ENCODE measurements at regions not wholly inside any gene's neighbourhood (a gene's known extent, or its start where the extent isn't known, plus 50 kb on each side); places are given as distances from the start of the nearest gene placed in this dataset.

GRCh38 chr10:128304271-128304670, 178.0 kb upstream of the MKI67 start:
- no peak for DNase-seq (ENCODE audit: low spot score)
- Histone ChIP-seq H3K23ac (ENCODE audit: low read depth, low read length, poor library complexity) (no peak overlapping the region), H2BK15ac (ENCODE audit: low read length) (no peak overlapping the region), H3K4me3 (ENCODE audit: low read length in 2 of 2) (no peak overlapping the region), H2BK12ac (ENCODE audit: low read length) (no peak overlapping the region), H4K91ac (ENCODE audit: low read depth, low read length, poor library complexity) (no peak overlapping the region), H3K27me3 (ENCODE audit: control insufficient read depth in 3 of 3, insufficient read depth in 3 of 3, low read depth in 1 of 3, low read length in 3 of 3) (no peaks in the 10 kb centered on the region), H2AFZ (ENCODE audit: low read length) (no peak overlapping the region), H3K4ac (ENCODE audit: low read length) (no peak overlapping the region), H3K27ac (replicated peaks; ENCODE audit: low read length) (no peak overlapping the region), H2BK5ac (ENCODE audit: low read length) (no peak overlapping the region), H3K18ac (ENCODE audit: low read length) (peak overlapping the region; percentile 13), H3K36me3 (replicated peaks in 1 of 2; ENCODE audit: control insufficient read depth in 2 of 2, insufficient read depth in 2 of 2, low read length in 2 of 2) (no peaks in the 10 kb centered on the region), H3K79me1 (ENCODE audit: low read depth, low read length) (no peaks in the 10 kb centered on the region), H2AK5ac (ENCODE audit: low read depth, low read length) (no peak overlapping the region), H3K9ac (ENCODE audit: low read depth, low read length, poor library complexity) (no peak overlapping the region), H3K4me1 (ENCODE audit: control insufficient read depth in 2 of 2, insufficient read depth in 1 of 2, low read depth in 1 of 2, low read length in 2 of 2) (no peaks in the 10 kb centered on the region), H3K9me3 (replicated peaks in 1 of 2; ENCODE audit: control insufficient read depth in 2 of 2, insufficient read depth in 1 of 2, low read depth in 1 of 2, low read length in 2 of 2) (peaks cover 0 to 2% of the 10 kb centered on the region in 2 donors), H2BK120ac (ENCODE audit: low read depth, low read length) (no peak overlapping the region), H3K14ac (ENCODE audit: low read length) (no peak overlapping the region), H4K8ac (ENCODE audit: low read depth, low read length) (no peak overlapping the region), H3K4me2 (ENCODE audit: insufficient read depth, low read length, poor library complexity, severe bottlenecking) (no peak overlapping the region)
- WGBS, 2 donors (ENCODE audit: extremely low coverage in 2 of 2, insufficient read length in 2 of 2, insufficient replicate concordance in 1 of 2) = no CpG with 5 or more reads among the region's 5 CpGs

DNA sequence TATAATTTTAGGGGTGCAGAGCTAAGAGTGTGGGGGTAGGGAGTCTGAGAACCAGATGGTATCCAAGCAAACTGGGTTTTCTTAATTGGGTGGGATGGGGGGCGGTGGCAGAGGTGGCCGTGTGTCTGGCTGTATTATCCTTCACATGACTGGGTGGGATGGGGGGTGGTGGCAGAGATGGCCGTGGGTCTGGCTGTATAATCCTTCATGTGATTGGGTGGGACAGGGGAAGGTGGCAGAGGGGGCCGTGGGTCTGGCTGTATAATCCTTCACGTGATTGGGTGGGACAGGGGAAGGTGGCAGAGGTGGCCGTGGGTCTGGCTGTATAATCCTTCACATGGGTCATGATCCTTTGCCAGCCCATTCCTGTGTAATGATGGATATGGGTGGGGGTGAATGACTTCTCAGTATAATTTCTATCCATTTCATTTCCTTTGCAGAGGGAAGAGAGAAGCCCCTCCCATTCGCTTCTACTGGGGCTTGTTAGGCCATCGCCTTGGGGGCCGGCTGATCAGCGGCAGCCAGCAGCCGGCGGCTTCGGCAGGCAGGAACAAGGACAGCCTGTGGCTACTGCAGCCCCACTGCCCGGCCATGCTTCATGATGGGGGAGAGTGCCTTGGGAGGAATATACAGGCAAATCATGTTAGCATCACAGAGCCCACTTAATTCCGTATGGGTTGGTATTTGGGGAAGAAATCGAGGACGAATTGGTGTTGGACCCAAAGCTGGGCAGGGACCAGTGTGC, 179.6 kb upstream of the MKI67 start:
- no peak for DNase-seq (ENCODE audit: low spot score)
- Histone ChIP-seq H3K27ac (replicated peaks; ENCODE audit: low read length) (no peak overlapping the region), H3K79me1 (ENCODE audit: low read depth, low read length) (no peaks in the 10 kb centered on the region)

DNA sequence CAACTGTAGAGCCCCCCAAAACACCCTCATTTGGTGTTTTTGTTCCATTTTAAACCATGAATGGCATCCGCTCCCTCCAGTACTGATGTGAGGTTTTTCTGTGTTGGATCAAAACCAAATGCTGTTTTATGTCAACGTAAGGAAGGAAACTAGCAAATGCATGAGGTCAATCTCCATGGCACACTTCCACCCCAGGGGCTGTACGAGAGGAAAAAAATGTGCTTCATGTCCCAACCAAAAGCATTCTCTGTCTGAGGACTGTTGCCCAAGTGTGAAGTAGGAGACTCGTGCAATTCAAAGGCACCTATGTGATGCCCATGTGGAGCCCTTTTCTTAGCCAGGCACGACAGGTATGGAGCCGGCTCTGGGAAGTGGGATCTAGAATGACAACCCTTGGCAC, 180.3 kb upstream of the MKI67 start:
- Histone ChIP-seq H4K8ac (ENCODE audit: low read depth, low read length) (no peak overlapping the region), H3K27ac (replicated peaks; ENCODE audit: low read length) (no peak overlapping the region), H3K14ac (ENCODE audit: low read length) (no peak overlapping the region), H2AK5ac (ENCODE audit: low read depth, low read length) (no peak overlapping the region), H2BK120ac (ENCODE audit: low read depth, low read length) (no peak overlapping the region), H3K18ac (ENCODE audit: low read length) (no peak overlapping the region), H3K27me3 (ENCODE audit: control insufficient read depth in 3 of 3, insufficient read depth in 3 of 3, low read depth in 1 of 3, low read length in 3 of 3) (peaks cover 0 to 4% (median 0%) of the 10 kb centered on the region in 3 experiments), H3K4ac (ENCODE audit: low read length) (no peak overlapping the region), H2BK15ac (ENCODE audit: low read length) (no peak overlapping the region), H3K23ac (ENCODE audit: low read depth, low read length, poor library complexity) (no peak overlapping the region), H3K36me3 (replicated peaks in 1 of 2; ENCODE audit: control insufficient read depth in 2 of 2, insufficient read depth in 2 of 2, low read length in 2 of 2) (no peaks in the 10 kb centered on the region), H2BK12ac (ENCODE audit: low read length) (no peak overlapping the region), H3K4me3 (ENCODE audit: low read length in 2 of 2) (no peak overlapping the region), H2AFZ (ENCODE audit: low read length) (no peak overlapping the region), H2BK5ac (ENCODE audit: low read length) (no peak overlapping the region), H3K9me3 (replicated peaks in 1 of 2; ENCODE audit: control insufficient read depth in 2 of 2, insufficient read depth in 1 of 2, low read depth in 1 of 2, low read length in 2 of 2) (peaks cover 0 to 2% of the 10 kb centered on the region in 2 donors), H3K4me1 (ENCODE audit: control insufficient read depth in 2 of 2, insufficient read depth in 1 of 2, low read depth in 1 of 2, low read length in 2 of 2) (peaks cover 0 to 4% of the 10 kb centered on the region in 2 donors), H3K79me1 (ENCODE audit: low read depth, low read length) (no peaks in the 10 kb centered on the region), H4K91ac (ENCODE audit: low read depth, low read length, poor library complexity) (no peak overlapping the region), H3K4me2 (ENCODE audit: insufficient read depth, low read length, poor library complexity, severe bottlenecking) (no peak overlapping the region), H3K9ac (ENCODE audit: low read depth, low read length, poor library complexity) (no peak overlapping the region)
- WGBS, 2 donors (ENCODE audit: extremely low coverage in 2 of 2, insufficient read length in 2 of 2, insufficient replicate concordance in 1 of 2) = no CpG with 5 or more reads among the region's 6 CpGs
- DNase-seq (ENCODE audit: low spot score) = no peak

More for the DNA sequence above, 179.6 kb upstream of the MKI67 start:
- no peak overlapping the region for H4K8ac ChIP-seq (ENCODE audit: low read depth, low read length)
- no peak overlapping the region for H2AFZ ChIP-seq (ENCODE audit: low read length)
- no peaks in the 10 kb centered on the region for H3K36me3 ChIP-seq (replicated peaks in 1 of 2; ENCODE audit: control insufficient read depth in 2 of 2, insufficient read depth in 2 of 2, low read length in 2 of 2)
- no peak overlapping the region for H3K9ac ChIP-seq (ENCODE audit: low read depth, low read length, poor library complexity)
- no peak overlapping the region for H2BK120ac ChIP-seq (ENCODE audit: low read depth, low read length)
- H3K14ac ChIP-seq (ENCODE audit: low read length) = no peak overlapping the region
- H3K4me1 ChIP-seq (ENCODE audit: control insufficient read depth in 2 of 2, insufficient read depth in 1 of 2, low read depth in 1 of 2, low read length in 2 of 2) = no peaks in the 10 kb centered on the region
- WGBS, 2 donors (ENCODE audit: extremely low coverage in 2 of 2, insufficient read length in 2 of 2, insufficient replicate concordance in 1 of 2) = no CpG with 5 or more reads among the region's 17 CpGs
- no peak overlapping the region for H3K23ac ChIP-seq (ENCODE audit: low read depth, low read length, poor library complexity)
- no peak overlapping the region for H2BK15ac ChIP-seq (ENCODE audit: low read length)
- no peak overlapping the region for H4K91ac ChIP-seq (ENCODE audit: low read depth, low read length, poor library complexity)
- H2BK5ac ChIP-seq (ENCODE audit: low read length) = no peak overlapping the region
- H3K4ac ChIP-seq (ENCODE audit: low read length) = no peak overlapping the region
- no peak overlapping the region for H3K18ac ChIP-seq (ENCODE audit: low read length)
- peaks cover 0 to 4% (median 0%) of the 10 kb centered on the region in 3 experiments for H3K27me3 ChIP-seq (ENCODE audit: control insufficient read depth in 3 of 3, insufficient read depth in 3 of 3, low read depth in 1 of 3, low read length in 3 of 3)
- no peak overlapping the region for H3K4me2 ChIP-seq (ENCODE audit: insufficient read depth, low read length, poor library complexity, severe bottlenecking)
- H3K9me3 ChIP-seq (replicated peaks in 1 of 2; ENCODE audit: control insufficient read depth in 2 of 2, insufficient read depth in 1 of 2, low read depth in 1 of 2, low read length in 2 of 2) = peaks cover 0 to 2% of the 10 kb centered on the region in 2 donors
- H2BK12ac ChIP-seq (ENCODE audit: low read length) = no peak overlapping the region
- no peak overlapping the region for H3K4me3 ChIP-seq (ENCODE audit: low read length in 2 of 2)
- H2AK5ac ChIP-seq (ENCODE audit: low read depth, low read length) = no peak overlapping the region

DNA sequence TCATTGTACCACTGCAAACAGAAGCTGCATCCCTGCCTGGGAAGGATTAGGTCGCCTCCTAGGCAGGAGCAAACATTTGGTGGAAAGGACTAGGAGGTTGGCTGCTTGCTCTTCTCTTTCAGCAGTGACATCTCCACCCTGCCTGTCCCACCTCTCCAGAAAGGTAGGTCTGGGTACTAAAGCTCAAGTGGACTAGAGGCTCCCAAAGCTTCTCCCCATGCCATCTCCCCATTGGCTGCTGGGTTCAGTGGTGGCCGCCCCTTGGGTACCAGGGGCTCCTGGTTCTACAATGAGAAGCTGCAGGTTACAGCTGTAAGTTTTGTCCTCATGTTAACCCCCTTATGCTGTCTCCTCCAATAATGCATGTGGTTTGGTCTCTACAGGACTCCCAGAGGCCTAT, 180.7 kb upstream of the MKI67 start:
- WGBS, 2 donors (ENCODE audit: extremely low coverage in 2 of 2, insufficient read length in 2 of 2, insufficient replicate concordance in 1 of 2) = no CpG with 5 or more reads among the region's 2 CpGs
- Histone ChIP-seq H3K27me3 (ENCODE audit: control insufficient read depth in 3 of 3, insufficient read depth in 3 of 3, low read depth in 1 of 3, low read length in 3 of 3) (peaks cover 0 to 4% (median 0%) of the 10 kb centered on the region in 3 experiments), H3K36me3 (replicated peaks in 1 of 2; ENCODE audit: control insufficient read depth in 2 of 2, insufficient read depth in 2 of 2, low read length in 2 of 2) (no peaks in the 10 kb centered on the region), H2AFZ (ENCODE audit: low read length) (no peak overlapping the region), H3K4me1 (ENCODE audit: control insufficient read depth in 2 of 2, insufficient read depth in 1 of 2, low read depth in 1 of 2, low read length in 2 of 2) (peaks cover 0 to 8% of the 10 kb centered on the region in 2 donors), H3K4me2 (ENCODE audit: insufficient read depth, low read length, poor library complexity, severe bottlenecking) (no peak overlapping the region), H3K79me1 (ENCODE audit: low read depth, low read length) (no peaks in the 10 kb centered on the region), H2AK5ac (ENCODE audit: low read depth, low read length) (no peak overlapping the region), H3K14ac (ENCODE audit: low read length) (no peak overlapping the region), H2BK12ac (ENCODE audit: low read length) (no peak overlapping the region), H2BK120ac (ENCODE audit: low read depth, low read length) (no peak overlapping the region), H3K18ac (ENCODE audit: low read length) (no peak overlapping the region), H4K8ac (ENCODE audit: low read depth, low read length) (no peak overlapping the region), H3K9me3 (replicated peaks in 1 of 2; ENCODE audit: control insufficient read depth in 2 of 2, insufficient read depth in 1 of 2, low read depth in 1 of 2, low read length in 2 of 2) (peaks cover 0 to 2% of the 10 kb centered on the region in 2 donors), H3K23ac (ENCODE audit: low read depth, low read length, poor library complexity) (no peak overlapping the region), H2BK15ac (ENCODE audit: low read length) (no peak overlapping the region), H3K9ac (ENCODE audit: low read depth, low read length, poor library complexity) (no peak overlapping the region), H4K91ac (ENCODE audit: low read depth, low read length, poor library complexity) (no peak overlapping the region), H2BK5ac (ENCODE audit: low read length) (no peak overlapping the region), H3K4me3 (ENCODE audit: low read length in 2 of 2) (no peak overlapping the region), H3K27ac (replicated peaks; ENCODE audit: low read length) (no peak overlapping the region), H3K4ac (ENCODE audit: low read length) (no peak overlapping the region)
- DNase-seq (ENCODE audit: low spot score) = no peak

Data from neuronal stem cell (in vitro differentiated cells).